ENCODE measurements at regions not wholly inside any gene's neighbourhood (a gene's known extent, or its start where the extent isn't known, plus 50 kb on each side); places are given as distances from the start of the nearest gene placed in this dataset.

DNA sequence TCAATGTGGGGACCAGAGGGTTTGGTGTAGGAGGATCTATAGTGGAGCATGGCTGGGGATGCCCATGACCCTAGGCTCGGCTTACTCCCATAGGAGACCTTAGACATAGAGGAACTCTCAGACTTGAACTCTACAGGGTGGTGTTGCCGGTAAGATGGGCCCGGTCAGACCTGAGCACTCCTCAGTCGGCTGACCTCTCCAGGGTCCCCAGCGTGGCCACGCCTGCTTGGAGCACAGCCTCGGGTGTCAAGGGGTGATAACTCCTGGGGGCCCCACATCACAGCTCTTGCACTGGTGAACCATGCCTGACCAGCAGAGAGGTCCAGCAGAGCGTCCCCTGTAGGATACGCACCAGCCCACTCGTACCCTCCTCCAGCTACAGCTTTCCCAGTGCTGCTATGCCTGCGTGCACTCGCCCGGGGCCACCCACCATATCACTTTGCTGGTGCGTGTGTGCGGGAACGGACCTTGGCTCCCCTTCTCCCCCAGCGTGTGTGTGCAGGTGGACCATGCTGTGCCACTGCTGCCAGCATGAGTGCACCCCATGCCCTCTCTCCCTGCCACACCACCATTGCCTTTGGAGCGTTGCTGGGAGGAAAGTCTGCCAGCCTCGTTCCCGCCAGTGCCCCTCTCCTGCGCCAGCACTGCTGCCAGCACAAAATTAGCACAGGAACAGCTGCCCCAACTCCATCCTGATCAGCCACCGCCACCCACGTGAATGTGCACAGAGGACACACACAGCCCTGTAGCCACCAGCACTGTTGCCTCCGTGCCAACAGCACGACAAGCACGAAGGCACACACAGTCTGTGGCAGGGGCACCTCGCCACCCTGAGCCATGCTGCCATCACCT lies 806.6 kb downstream of the GLUD2 start:
- TF ChIP-seq POLR2AphosphoS5 (IDR thresholded peaks at IDR 0.05; ENCODE audit: low read depth, low read length) (no peak), FOXP2 (optimal IDR thresholded peaks at IDR 0.05; ENCODE audit: borderline replicate concordance, extremely low read depth, extremely low read length, insufficient read depth) (no peak), SIN3A (IDR thresholded peaks at IDR 0.05; ENCODE audit: borderline replicate concordance, insufficient read depth, low read length) (no peak), TAF1 (IDR thresholded peaks at IDR 0.05; ENCODE audit: borderline replicate concordance, insufficient read depth, low read length) (no peak)
- TF ChIP-seq, protein P1, sequence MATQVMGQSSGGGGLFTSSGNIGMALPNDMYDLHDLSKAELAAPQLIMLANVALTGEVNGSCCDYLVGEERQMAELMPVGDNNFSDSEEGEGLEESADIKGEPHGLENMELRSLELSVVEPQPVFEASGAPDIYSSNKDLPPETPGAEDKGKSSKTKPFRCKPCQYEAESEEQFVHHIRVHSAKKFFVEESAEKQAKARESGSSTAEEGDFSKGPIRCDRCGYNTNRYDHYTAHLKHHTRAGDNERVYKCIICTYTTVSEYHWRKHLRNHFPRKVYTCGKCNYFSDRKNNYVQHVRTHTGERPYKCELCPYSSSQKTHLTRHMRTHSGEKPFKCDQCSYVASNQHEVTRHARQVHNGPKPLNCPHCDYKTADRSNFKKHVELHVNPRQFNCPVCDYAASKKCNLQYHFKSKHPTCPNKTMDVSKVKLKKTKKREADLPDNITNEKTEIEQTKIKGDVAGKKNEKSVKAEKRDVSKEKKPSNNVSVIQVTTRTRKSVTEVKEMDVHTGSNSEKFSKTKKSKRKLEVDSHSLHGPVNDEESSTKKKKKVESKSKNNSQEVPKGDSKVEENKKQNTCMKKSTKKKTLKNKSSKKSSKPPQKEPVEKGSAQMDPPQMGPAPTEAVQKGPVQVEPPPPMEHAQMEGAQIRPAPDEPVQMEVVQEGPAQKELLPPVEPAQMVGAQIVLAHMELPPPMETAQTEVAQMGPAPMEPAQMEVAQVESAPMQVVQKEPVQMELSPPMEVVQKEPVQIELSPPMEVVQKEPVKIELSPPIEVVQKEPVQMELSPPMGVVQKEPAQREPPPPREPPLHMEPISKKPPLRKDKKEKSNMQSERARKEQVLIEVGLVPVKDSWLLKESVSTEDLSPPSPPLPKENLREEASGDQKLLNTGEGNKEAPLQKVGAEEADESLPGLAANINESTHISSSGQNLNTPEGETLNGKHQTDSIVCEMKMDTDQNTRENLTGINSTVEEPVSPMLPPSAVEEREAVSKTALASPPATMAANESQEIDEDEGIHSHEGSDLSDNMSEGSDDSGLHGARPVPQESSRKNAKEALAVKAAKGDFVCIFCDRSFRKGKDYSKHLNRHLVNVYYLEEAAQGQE (IDR thresholded peaks at IDR 0.05; ENCODE audit: insufficient read depth in 1 of 2, low read depth in 2 of 2, low read length in 2 of 2): no peak

Data from PFSK-1 (cell line).